ENCODE measurements at regions not wholly inside any gene's neighbourhood (a gene's known extent, or its start where the extent isn't known, plus 50 kb on each side); places are given as distances from the start of the nearest gene placed in this dataset.

DNA sequence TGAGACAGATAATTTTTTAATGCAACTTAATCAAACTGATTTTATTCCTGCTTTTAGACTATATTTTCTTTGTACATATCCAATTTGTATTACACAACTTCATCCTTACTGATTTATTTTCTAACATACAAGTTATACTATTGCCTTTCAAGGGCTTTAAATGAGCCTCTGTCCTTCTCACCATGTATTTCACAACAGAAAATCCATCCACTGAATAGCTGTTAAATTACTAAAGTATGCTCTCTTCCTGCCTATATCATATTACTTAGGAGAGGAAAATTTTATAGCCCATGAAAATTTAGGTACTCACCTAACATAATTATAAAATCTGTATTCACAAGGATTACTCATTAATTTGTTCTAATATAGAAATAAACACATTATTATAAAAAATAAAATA lies 528.6 kb downstream of the ANKRD50 start:
- ATAC-seq (ENCODE audit: low FRiP score in 2 of 2) (no peak), DNase-seq (no peak)
- Histone ChIP-seq H3K27me3 (no peaks in the 10 kb centered on the region), H3K4me3 (no peak overlapping the region), H3K36me3 (no peaks in the 10 kb centered on the region), H3K27ac (no peak overlapping the region), H3K4me1 (no peaks in the 10 kb centered on the region), H3K9me3 (no peaks in the 10 kb centered on the region)
- TF ChIP-seq POLR2AphosphoS5 (IDR thresholded peaks at IDR 0.05): no peak

DNA sequence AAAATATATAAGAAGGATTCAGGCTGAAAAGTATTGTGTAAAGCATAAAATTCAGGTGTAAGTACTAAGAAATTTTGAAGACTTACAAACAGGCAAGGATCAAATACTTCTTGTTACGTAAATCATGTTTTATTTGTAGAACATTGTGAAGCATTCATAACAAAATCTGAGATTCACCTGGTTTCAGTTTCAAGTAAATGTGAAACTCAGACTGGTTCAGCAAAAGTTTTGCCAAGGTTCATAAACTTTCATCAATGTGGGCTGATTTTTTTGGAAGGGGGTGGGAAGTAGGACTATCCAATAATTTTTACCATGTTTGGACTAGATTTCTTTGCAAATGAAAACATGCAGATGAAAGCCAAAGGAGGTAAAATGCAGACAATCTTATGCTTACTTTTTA lies 527.7 kb downstream of the ANKRD50 start:
- Histone ChIP-seq H3K36me3 (no peaks in the 10 kb centered on the region), H3K27me3 (no peaks in the 10 kb centered on the region), H3K4me3 (no peak overlapping the region), H3K9me3 (no peaks in the 10 kb centered on the region), H3K27ac (no peak overlapping the region), H3K4me1 (no peaks in the 10 kb centered on the region)
- no peak for TF ChIP-seq POLR2AphosphoS5 (IDR thresholded peaks at IDR 0.05)
- no peak for TF ChIP-seq EP300 (IDR thresholded peaks at IDR 0.05)
- TF ChIP-seq, protein P1, sequence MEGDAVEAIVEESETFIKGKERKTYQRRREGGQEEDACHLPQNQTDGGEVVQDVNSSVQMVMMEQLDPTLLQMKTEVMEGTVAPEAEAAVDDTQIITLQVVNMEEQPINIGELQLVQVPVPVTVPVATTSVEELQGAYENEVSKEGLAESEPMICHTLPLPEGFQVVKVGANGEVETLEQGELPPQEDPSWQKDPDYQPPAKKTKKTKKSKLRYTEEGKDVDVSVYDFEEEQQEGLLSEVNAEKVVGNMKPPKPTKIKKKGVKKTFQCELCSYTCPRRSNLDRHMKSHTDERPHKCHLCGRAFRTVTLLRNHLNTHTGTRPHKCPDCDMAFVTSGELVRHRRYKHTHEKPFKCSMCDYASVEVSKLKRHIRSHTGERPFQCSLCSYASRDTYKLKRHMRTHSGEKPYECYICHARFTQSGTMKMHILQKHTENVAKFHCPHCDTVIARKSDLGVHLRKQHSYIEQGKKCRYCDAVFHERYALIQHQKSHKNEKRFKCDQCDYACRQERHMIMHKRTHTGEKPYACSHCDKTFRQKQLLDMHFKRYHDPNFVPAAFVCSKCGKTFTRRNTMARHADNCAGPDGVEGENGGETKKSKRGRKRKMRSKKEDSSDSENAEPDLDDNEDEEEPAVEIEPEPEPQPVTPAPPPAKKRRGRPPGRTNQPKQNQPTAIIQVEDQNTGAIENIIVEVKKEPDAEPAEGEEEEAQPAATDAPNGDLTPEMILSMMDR (IDR thresholded peaks at IDR 0.05): no peak
- TF ChIP-seq POLR2A (IDR thresholded peaks at IDR 0.05): no peak
- 93% methylated on average over 1 of the region's 1 CpG for WGBS, 2 donors
- no peak for ATAC-seq (ENCODE audit: low FRiP score in 2 of 2)
- DNase-seq: no peak

DNA sequence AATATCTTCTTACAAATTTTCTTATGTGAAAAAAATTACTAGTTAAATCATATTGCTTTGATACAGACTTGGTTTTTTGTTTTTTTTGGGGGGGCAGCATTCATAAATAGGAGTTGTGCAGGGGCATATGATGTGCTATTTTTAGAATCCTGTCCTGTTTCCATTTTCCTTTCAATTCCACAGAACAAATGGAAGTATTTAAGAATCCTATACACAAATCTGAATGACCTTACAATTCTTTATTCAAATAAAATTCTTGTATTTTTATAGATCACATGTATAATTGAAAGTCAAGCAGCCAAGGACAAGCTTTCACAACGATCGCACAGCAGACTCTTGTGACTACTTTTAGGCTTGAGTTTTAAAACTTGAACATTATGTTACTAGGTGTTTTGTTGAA lies 523.9 kb downstream of the ANKRD50 start:
- TF ChIP-seq, protein P1 (IDR thresholded peaks at IDR 0.05): no peak
- no peak for TF ChIP-seq POLR2A (IDR thresholded peaks at IDR 0.05)
- no peak for TF ChIP-seq EP300 (IDR thresholded peaks at IDR 0.05)
- no peak for TF ChIP-seq POLR2AphosphoS5 (IDR thresholded peaks at IDR 0.05)
- no peak for ATAC-seq (ENCODE audit: low FRiP score in 2 of 2)
- no peaks in the 10 kb centered on the region for H3K4me1 ChIP-seq
- no peak for DNase-seq
- H3K9me3 ChIP-seq: peaks cover 0 to 5% (median 0%) of the 10 kb centered on the region in 4 donors
- H3K36me3 ChIP-seq: no peaks in the 10 kb centered on the region
- no peak overlapping the region for H3K4me3 ChIP-seq
- 75 to 92% methylated on average over 2 of the region's 2 CpGs for WGBS, 2 donors
- no peak overlapping the region for H3K27ac ChIP-seq
- H3K27me3 ChIP-seq: no peaks in the 10 kb centered on the region

DNA sequence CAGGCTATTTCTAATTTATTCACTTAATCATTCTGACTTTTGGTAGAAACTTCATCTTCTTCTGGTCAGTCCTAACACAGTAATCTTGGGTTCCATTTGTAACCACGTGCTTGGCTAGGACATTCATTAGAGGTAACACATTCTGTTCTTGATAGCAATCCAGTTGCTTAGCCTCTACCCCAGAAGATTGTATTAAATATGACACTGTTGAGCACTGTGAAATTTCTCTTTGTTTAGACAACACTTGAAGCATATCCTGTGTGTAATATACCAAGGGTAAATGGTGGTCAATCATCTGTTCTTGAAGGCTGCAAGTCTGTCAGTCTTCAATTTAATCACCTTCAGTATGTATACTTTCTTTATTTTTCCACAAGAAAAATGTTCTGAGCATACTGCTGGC lies 523.0 kb downstream of the ANKRD50 start:
- Histone ChIP-seq H3K27ac (no peak overlapping the region), H3K9me3 (peaks cover 0 to 10% (median 0%) of the 10 kb centered on the region in 4 donors), H3K27me3 (no peaks in the 10 kb centered on the region), H3K4me1 (no peaks in the 10 kb centered on the region), H3K36me3 (no peaks in the 10 kb centered on the region), H3K4me3 (no peak overlapping the region)
- no peak for ATAC-seq (ENCODE audit: low FRiP score in 2 of 2)
- no peak for DNase-seq
- TF ChIP-seq POLR2A (IDR thresholded peaks at IDR 0.05) (no peak), POLR2AphosphoS5 (IDR thresholded peaks at IDR 0.05) (no peak), EP300 (IDR thresholded peaks at IDR 0.05) (no peak)
- TF ChIP-seq, protein P1 (IDR thresholded peaks at IDR 0.05): no peak
- 62 to 71% methylated on average over 1 of the region's 1 CpG for WGBS, 2 donors

DNA sequence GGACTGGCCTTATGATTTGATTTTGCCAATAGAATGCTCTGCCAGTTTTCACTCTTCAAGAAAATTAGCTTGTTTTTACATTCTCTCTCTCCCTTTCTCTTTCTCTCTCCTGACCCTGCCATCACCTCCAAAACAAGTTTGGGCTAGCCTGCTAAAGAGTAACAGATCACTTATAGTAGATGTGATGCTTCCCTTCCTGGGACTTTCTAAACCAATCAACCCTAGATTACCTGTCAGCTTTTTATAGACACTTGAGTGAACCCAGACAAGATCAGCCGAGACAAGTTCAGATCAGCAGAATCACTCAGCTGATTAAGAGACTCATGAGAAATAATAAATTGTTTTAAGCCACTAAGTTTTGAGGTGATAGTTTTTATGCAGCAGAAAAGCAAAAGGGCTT lies 521.2 kb downstream of the ANKRD50 start:
- Histone ChIP-seq H3K4me3 (no peak overlapping the region), H3K4me1 (no peaks in the 10 kb centered on the region), H3K27me3 (no peaks in the 10 kb centered on the region), H3K36me3 (no peaks in the 10 kb centered on the region), H3K27ac (no peak overlapping the region), H3K9me3 (peaks cover 0 to 10% (median 0%) of the 10 kb centered on the region in 4 donors)
- DNase-seq: no peak
- 95 to 100% methylated on average over 1 of the region's 1 CpG for WGBS, 2 donors
- ATAC-seq (ENCODE audit: low FRiP score in 2 of 2): no peak
- TF ChIP-seq POLR2A (IDR thresholded peaks at IDR 0.05) (no peak), EP300 (IDR thresholded peaks at IDR 0.05) (no peak), POLR2AphosphoS5 (IDR thresholded peaks at IDR 0.05) (no peak)
- TF ChIP-seq, protein P1 (IDR thresholded peaks at IDR 0.05): no peak

All from upper lobe of left lung (tissue), 6 donors.